ENCODE measurements at regions not wholly inside any gene's neighbourhood (a gene's known extent, or its start where the extent isn't known, plus 50 kb on each side); places are given as distances from the start of the nearest gene placed in this dataset.
"Not testable (repeated sequence)": the region's sequence is repeated elsewhere in the genome, so short reads cannot be mapped to it uniquely, and the experiment has no call there.

DNA sequence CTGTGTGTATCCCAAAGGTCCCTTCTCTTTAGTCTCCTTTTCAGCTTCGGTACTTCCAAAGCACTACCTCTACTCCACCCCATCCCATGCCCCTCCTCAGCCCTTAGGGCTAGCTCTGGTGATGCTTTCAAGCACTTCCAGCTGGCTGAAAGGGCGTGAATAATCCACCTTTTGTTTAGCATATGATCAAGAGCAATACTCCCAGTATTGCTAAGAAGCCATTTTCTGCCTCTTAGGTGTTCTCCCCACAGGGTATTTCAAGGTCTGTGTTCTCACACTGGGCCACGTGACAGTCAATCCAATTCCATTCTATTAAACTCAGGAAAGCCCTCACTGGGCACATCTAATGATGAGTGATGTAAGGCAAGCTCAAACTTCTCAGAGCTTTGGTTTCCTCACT, 298.5 kb upstream of the PROX1 start:
- DNase-seq = no peak

DNA sequence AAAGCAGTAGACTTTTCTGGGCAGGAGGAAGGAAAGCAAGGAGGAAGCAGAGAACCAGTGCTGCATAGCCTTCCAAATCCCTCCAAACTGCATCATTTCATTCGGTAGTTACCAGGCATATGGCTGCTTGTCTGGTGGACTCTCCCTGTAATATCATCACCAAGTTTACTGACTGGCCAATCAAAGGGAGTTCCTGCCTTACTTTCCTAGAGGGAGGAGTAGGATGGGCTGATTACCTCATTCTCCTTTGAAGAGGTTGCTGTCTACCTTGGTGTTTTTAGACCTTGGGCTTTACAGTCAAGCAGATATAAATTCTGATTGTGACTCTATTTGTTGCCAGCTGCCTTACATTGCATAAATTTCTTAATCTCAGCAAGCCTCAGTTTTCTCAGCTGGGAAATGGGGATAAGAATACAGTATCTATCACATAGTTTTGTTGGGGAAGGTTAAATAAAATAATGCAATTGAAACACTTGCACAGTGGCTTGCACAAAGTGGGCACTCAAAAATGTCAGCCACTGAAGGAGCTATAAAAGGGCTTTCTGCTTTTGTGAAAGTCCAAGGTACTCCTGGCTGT, 297.3 kb upstream of the PROX1 start:
- no peak for DNase-seq

DNA sequence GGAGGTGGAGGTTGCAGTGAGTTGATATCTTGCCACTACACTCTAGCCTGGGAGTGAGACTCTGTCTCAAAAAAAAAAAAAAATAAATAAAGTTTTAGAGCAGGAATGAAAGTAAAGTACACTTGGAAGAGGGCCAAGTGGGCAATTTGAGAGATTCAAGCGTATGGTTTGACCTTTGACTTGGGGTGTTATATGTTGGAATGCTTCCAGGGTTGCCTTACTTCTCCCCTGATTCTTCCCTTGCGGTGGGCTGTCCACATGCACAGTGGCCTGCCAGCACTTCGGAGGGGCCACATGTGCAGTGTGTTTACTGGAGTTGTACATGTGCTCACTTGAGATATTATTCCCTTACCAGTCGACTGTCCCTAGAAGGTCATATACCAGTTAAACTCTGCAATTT, 295.5 kb upstream of the PROX1 start:
- DNase-seq = no peak

DNA sequence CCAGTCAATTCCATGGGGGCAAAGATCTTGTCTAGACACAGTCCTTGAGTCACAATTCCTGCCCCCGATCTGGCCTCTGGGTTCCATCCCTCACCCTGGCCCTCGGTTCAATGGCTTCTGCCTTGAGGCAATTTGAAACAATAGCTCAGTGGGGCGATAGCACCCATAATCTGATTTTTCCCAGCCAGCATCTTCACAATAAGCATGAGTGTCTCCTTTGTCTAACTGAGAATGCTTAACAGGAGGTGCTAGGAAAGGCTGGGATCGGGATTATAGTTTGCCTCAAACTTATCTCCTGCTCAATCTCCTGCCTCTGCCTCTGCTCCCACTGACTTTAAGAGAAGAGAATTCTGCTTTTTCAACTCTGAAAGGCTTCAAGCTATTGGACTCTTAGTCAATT, 293.9 kb upstream of the PROX1 start:
- DNase-seq = no peak

DNA sequence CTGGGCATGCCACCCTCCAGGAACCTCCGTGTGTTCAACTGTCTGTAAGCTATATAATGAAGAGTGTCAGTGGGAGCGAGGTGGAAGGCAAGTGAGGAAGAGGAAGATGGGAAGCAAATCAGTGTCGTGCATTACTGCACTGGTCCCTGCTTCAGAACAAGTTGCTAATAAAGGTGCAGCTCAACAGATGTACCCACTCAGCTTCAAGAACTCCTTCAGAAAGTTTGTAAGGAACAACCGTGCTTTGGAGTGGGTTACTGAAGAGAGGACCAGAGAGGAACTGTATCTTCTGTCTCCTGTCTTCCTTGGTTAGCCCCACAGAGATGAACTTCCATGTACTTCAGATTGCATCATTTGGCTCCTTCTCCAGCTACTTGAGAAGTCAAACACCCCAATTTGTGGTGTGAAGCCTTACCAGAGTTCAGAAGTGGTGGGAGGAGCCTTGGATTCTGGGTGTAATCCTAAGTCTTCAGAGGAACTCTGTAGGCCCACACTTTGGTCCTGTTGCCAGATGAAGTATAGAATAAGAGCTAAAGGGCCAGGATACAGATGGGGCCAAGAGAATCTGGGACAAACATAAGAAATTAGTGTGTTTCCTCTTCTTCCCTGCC, 290.5 kb upstream of the PROX1 start:
- DNase-seq = no peak

DNA sequence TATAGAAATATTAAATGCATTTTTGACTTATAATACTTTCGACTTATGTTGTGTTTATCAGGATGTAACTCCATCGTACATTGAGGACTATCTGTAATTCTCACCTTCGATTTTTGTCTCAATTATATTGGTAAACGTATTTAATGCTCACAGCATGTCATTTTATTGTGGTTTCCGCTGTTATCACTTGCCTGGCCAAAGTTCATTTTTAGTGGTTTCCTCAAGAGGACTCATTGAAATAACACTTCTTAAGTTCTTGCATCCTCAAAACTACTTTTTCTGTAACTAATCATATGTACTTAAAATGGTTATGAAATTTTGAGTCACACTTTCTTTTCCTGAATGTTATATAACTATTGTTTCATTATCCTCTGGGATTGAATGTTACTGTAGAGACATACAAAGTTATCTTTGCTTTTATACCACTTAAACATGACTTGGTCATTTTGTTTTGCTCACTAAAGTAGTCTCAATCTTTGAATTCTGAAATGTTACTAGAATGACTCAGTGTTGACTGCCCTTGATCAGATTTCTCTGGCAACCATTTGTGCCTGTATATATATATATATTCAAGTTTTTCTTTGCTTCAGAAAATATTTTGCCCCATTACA, 289.6 kb upstream of the PROX1 start:
- no peak for DNase-seq

DNA sequence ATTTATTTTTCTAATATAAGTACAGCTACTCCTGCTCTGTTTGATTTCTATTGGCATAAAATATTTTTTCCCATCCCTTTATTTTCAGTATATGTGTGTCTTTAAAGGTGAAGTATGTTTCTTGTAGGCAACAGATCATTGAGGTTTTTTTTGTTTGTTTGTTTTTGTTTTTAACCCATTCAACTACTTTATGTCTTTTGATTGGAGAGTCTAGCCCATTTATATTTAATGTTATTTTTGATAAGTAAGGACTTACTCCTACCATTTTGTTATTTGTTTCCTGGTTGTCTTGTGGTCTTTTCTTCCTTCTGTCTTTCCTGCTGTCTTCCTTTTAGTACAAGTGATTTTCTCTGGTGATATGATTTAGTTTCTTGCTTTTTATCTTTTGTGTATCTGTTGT, 285.1 kb upstream of the PROX1 start:
- no peak for DNase-seq

DNA sequence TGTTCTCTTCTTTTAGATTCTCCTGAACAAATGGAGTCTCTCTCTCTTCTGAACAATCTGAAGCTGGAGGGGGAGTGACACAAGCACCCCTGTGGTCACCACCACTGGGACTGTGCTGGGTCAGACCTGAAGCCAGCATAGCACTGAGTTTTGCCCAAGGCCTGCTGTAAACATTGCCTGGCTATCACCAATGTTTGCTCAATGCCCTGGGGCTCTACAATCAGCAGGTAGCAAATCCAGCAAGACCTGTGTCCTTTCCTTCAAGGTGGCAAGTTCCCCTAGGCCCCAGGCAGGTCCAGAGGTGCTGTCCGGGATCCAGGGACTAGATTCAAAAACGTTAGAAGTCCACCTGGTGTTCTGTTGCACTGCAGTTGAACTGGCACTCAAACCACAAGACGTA, 282.8 kb upstream of the PROX1 start:
- DNase-seq = no peak

DNA sequence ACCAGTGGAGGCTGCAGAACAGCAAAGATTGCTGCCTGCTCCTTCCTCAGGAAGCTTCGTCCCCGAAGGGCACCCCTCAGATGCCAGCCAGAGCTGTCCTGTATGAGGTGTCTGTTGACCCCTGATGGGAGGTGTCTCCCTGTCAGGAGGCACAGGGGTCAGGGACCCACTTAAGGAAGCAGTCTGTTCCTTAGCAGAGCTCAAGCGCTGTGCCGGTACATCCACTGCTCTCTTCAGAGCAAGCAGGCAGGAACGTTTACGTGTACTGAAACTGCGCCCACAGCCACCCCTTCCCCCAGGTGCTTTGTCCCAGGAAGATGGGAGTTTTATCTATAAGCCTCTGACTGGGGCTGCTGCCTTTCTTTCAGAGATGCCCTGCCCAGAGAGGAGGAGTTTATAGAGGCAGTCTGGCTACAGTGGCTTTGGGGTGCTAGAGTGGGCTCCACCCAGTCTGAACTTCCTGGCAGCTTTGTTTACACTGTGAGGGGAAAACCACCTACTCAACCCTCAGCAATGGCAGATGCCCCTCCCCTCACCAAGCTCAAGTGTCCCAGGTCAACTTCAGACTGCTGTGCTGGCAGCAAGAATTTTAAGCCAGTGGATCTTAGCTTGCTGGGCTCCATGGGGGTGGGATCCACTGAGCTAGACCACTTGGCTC, 275.8 kb upstream of the PROX1 start:
- DNase-seq = not testable (repeated sequence)

DNA sequence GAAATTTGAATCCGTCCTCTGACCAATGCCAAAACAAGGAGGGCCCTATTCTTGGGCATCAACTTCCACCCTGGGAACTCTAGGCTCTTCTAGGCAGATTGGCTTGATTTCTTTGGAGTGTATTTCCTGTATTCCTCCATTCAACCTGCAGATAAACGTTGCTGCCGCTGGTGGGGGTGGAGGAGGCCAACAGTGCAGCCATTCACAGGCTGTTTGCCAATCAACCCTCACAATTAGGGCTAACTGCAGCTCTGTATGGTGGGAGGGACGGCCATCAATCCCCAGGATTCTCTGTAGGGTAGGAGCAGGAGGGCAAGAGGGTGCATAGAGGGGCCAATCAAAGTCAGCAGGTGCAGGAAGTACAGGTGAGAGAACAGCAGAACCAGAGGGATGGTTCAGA, 273.1 kb upstream of the PROX1 start:
- no peak for DNase-seq

DNA sequence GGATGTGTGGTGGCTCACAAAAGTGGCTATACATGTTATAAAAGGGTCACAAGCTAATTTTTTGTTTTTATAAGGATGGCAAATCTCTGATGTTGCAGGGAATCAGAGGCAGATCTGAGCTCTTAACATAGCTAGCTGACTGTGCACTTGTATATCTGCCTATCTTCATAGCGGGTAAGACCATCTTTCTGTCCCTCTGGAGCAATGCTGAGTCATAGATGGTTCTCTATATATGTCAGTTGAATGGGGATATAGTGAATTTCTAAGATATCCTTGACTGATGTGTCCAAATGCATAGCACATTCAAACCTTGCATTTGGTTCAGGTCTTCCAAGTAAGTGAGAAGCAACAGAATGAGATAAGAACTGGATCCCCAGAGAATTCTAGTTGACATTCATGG, 272.6 kb upstream of the PROX1 start:
- no peak for DNase-seq

DNA sequence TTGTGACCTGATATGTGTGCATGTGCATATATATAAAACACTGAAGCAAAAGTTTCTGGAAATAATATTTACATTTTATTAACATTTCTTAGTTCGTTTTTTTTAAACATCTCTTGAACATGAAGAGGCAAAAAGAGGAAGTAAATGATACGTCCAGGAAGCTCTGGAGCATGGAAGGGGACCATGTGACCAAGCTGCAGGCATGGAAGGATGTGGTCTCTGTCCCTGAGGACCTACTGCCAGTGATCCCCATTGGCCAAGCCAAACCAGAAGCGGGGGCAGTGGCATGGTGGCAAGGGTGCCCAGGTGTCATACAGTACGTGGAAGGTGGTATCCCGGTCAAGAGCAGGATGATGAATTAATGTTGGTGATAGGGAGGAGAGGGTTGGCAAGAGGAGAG, 268.3 kb upstream of the PROX1 start:
- no peak for DNase-seq

DNA sequence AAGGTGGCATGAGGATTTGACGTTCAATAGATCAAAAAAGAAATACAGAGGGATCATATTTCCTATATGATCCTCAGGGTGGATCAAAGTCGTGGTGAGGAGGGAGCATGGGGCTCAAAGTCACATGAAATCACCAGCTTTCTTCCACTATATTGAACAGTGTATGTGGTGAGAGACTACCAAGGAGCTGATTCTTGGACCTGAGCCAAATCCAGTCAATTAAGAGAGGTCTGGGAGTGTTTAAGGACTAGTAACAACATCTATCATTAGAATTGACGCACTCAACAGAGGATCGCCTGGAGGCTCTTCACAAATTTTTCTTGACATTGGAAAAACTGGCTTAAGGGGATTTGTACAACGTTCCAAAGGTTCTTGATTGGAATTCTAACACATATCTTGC, 267.7 kb upstream of the PROX1 start:
- no peak for DNase-seq

DNA sequence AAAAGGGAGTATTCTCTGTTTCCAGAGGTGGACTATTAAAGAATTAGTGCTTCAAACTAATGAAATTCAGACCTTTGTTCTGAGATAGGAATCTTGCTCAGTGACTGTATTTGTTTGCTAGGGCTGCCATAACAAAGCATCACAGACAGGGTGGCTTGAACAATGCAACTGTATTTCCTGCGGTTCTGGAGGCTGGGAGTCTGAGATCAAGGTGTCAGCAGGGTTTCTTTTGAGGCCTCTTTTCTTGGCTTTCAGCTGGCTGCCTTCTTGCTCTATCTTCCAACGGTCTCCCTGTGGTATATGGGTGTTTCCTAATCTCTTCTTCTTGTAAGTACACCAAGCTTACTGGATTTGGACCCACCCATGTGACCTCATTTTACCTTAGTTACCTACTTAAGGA, 264.6 kb upstream of the PROX1 start:
- no peak for DNase-seq

DNA sequence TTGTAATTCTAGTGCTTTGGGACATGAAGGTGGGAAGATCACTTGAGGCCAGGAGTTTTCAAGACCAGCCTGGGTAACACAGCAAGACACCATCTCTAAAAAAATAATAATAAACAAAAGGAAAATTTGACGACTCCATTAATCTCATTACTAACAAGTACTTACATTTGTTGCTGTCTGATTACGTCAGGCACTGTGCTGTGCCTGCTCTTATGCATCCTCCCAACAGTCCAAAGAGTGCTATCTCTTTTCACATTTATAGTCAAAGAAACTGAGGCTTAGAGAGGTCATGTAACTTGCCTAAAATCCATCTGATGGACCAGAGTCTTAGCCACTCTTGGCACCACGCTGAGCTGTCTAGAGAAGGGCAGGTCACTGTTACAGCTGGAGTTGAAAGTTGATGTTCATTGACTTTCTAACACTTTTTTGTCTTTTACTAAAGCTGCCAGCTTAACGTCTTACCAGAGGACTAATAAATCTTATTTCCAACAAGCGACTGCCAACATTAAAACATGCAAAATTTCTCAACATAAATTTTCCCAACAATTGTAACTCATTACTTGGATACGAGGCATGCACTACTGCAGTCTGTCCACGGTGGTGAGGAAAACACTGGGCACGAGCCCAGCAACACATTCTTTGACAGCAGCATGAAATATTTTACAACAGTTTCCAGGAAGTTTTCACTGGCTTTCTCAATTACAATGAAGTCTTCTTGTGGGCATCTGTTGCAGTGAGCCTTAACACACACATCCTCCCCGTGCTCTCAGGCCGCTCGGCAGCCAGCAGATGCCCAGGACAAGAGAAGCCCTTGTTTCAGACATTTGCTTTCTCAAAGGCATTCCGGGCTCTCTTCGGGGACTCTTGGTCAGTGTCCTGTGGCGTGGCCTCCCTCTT, 262.9 kb upstream of the PROX1 start:
- DNase-seq = no peak

DNA sequence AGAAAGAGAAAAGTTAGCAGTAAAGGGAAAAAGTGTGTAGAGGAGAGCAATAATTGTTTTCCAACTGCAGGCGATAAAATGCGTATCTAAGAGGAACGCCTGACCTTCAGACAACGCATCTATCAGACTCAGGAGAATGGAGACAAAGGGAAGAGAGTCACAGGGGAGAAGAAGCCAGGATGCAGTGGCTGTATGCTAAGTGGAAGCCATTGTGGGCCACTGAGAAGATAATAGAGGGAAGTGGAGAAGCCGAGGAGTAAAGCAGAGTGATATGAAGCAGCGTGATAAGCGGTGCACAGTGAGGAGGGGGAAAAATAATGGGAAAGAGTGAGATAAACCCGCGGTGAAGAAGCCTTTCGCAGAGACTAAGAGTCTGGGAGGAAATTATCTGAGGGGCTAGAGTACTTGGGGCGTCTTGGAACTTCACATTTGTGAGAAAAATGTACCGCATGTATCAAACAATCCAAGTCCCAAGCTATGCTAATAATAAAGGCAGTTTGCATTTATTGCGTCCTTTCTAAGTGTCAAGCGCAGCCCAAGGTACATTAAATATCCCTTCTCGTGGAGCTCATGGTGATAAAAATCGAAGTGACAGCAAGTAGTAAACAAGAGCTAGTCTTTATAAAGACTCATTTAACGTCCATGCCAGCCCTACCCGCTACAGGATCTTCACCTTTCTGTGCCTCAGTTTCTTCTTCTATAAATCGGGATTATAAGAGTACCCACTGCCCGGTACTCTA, 259.8 kb upstream of the PROX1 start:
- no peak for DNase-seq

DNA sequence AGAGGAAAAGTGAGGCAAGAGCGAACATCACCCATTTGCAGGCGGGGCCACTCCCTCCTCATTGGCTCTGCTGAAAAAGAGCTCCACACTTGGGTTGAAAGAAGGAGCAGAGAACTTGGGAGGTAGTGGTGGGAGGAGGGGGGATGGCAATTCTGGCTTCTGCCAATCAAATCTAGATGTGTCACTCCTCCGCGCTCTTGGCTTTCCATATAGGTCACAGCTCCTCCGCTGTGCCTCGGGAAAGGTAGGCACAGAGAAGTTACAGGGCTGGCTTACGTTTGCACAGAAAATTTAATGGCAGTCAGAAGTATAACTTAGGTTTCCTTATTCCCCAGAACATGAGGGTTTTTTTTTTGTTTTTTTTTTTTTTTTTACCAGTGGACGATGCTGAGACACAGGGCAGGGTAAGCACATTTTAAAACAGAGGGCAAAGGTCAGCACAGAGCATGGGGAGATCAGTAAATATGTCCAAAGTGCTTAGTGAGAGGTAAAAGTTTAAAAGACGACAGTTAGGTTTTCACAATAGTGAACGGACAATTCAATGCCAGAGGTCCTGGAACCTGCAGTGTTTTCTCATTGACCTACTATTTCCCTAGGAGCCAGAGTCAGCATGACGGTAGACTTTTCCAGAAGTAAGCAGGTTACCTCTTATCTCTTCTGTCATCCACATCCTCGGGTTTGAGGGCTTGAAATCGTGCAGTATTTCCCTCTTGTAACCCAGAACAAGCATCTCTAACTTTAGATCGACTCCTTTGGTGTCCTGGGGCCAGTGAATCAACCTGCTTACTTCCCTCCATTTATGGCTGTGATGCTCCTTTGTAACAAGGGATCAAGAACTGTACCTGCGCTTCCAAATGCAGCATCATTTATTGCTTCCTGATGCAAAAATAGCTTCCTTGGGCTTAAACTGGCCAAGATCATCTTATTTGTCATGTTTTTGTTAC, 258.9 kb upstream of the PROX1 start:
- DNase-seq = no peak

DNA sequence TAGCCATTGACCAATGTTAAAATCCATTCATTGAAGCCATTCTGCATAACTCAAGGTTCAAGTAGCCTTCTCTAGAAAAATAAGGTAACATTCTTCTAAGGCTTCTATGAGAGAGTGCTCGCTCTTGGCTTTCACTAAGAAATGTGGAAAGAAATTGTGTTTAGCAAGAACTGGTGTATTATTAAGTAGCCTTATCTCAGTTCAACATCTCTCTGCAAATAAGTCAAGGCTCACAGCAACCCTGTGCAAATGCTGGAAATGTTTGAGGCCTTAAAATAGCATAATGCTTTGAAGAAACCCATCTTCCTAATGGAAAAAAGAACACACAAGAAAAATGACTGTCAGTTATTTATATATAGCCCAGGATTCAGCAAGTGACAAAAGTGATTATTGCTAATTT, 254.1 kb upstream of the PROX1 start:
- no peak for DNase-seq

DNA sequence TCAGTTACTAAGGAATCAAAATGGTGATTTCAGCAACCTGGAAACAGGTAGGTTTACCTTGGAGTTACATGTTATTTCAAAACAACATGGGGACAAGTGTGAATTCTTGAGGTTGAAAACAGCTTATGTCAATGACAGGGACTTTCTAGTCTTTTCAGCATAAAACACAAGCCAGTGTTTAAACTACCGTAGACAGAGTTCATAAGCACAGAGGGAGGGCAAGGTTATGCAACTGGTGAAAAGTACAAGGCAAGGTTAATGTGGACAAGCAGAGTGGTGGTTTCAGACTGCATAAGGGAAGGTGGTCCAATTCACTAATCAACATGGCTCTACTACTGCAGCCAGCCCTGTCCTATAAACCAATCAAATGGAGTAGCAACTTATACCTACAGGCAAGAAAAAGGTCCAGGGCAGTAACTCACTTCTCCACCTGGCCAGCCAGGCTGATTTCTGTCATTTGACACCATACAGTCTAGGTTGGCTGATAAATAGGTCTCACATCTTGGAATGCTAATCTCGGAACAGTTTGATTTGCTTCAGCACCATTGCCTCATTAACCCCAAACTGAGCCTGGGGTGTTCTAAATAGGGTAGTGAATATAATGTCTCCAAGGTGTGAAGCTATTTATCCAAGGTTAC, 250.3 kb upstream of the PROX1 start:
- no peak for DNase-seq

DNA sequence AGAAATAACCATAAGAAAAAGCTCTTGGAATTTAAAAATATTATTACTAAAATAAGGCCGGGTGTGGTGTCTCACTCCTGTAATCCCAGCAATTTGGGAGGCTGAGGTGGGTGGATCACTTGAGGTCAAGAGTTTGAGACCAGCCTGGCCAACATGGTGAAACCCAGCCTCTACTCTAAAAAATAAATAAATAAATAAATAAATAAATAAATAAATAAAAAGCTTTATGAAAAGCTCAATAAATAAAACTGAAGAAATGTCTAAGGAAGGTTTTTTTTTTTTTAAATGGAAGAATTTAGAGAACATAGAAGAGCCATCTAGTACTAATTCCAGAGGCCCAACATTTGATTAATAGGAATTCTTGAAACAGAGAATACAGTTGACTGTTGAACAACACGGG, 249.1 kb upstream of the PROX1 start:
- DNase-seq = no peak

DNA sequence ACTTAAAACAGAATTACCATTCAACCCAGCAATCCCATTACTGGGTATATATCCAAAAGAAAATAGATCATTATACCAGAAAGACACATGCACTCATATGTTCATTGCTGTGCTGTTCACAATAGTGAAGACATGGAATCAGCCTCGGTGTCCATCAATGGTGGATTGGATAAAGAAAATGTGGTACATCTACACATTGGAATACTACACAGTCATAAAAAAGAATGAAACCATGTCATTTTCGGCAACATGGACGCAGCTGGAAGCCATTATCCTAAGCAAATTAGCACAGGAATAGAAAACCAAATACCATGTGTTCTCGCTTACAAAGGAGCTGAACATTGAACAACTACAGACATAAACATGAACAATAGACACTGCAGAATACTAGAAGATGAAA, 244.8 kb upstream of the PROX1 start:
- no peak for DNase-seq

All from NCI-H1092 (cell line).